ENCODE measurements at regions not wholly inside any gene's neighbourhood (a gene's known extent, or its start where the extent isn't known, plus 50 kb on each side); places are given as distances from the start of the nearest gene placed in this dataset.

- Histone ChIP-seq H3K9me3 (no peaks in the 10 kb centered on the region), H3K4me1 (no peaks in the 10 kb centered on the region), H3K36me3 (no peaks in the 10 kb centered on the region), H3K27me3 (no peaks in the 10 kb centered on the region), H3K27ac (no peak overlapping the region), H3K4me3 (no peak overlapping the region)
- no peak for TF ChIP-seq POLR2AphosphoS5 (IDR thresholded peaks at IDR 0.05)
- no peak for TF ChIP-seq EP300 (IDR thresholded peaks at IDR 0.05)
- TF ChIP-seq POLR2A (IDR thresholded peaks at IDR 0.05) = no peak
- TF ChIP-seq CTCF (IDR thresholded peaks at IDR 0.05) = no peak
- 90 to 94% methylated on average over 1 to 3 of the region's 3 CpGs for WGBS, 2 donors (ENCODE audit: low coverage in 1 of 2)
- no peak for ATAC-seq
These were observed 229.8 kb upstream of the ADAMTS5 start for GRCh38 chr21:27196651-27197050.

DNA sequence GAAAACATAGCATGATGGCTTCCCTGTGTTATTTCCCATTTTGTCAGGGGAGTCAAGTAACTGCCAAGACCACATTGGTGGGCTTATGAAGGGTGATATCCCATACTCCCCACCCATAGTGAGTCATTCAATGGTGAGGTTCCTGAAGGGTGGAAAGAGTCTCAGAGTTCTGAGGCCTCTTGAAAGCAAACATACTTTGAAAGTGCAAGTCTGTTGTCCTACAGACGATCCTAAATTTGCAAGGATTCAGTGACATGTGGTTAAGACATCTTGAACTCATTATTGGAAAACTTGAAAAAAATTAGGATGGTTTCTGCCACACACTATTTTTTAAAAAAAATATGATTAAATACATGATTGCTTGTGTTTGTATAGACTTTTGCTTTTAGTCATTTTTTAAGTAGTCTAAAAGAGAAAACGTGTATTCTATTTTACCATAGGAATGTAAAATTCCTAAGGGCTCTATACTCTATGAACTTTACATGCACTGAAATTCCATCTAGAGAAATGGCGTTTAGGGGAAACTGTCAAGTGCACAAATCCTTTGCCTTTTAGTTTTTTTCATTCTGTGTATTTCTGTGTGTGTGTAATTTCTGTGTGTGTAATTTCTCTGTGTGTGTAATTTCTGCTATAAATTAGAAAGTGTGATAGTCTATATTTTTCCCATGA lies 225.5 kb upstream of the ADAMTS5 start:
- H3K4me1 ChIP-seq = no peaks in the 10 kb centered on the region
- 75 to 81% methylated on average over 3 of the region's 3 CpGs for WGBS, 2 donors (ENCODE audit: low coverage in 1 of 2)
- no peak overlapping the region for H3K27ac ChIP-seq
- H3K9me3 ChIP-seq = no peaks in the 10 kb centered on the region
- ATAC-seq = no peak
- no peaks in the 10 kb centered on the region for H3K27me3 ChIP-seq
- TF ChIP-seq POLR2A (IDR thresholded peaks at IDR 0.05) = no peak
- TF ChIP-seq CTCF (IDR thresholded peaks at IDR 0.05) = no peak
- no peak for TF ChIP-seq POLR2AphosphoS5 (IDR thresholded peaks at IDR 0.05)
- no peak for TF ChIP-seq EP300 (IDR thresholded peaks at IDR 0.05)
- no peak overlapping the region for H3K4me3 ChIP-seq
- H3K36me3 ChIP-seq = no peaks in the 10 kb centered on the region

DNA sequence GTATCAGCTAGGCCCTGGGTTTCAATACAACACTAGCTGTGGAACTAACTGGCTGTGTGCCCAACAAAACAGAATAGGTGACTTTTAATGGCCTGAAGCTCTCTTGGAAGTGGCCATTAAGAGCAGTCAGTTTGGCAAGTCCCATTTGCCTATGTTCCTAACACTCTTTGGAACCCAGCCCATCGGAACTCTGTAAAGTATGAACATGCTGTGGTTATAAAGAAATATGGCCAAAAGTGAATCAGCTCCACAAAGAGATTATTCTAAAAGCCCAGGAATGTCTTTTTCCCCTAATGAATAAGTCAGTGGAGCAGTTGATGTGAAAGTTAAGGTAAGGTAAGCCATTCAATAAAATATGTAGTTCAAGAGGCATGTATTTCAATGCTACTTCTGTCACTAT lies 223.7 kb upstream of the ADAMTS5 start:
- H3K27ac ChIP-seq = no peak overlapping the region
- H3K4me3 ChIP-seq = no peak overlapping the region
- ATAC-seq = no peak
- H3K9me3 ChIP-seq = no peaks in the 10 kb centered on the region
- H3K4me1 ChIP-seq = no peaks in the 10 kb centered on the region
- WGBS, 2 donors (ENCODE audit: low coverage in 1 of 2) = 60 to 63% methylated on average over 1 of the region's 1 CpG
- no peak for TF ChIP-seq POLR2AphosphoS5 (IDR thresholded peaks at IDR 0.05)
- TF ChIP-seq POLR2A (IDR thresholded peaks at IDR 0.05) = no peak
- no peak for TF ChIP-seq EP300 (IDR thresholded peaks at IDR 0.05)
- no peak for TF ChIP-seq CTCF (IDR thresholded peaks at IDR 0.05)
- H3K27me3 ChIP-seq = no peaks in the 10 kb centered on the region
- no peaks in the 10 kb centered on the region for H3K36me3 ChIP-seq

- no peaks in the 10 kb centered on the region for H3K27me3 ChIP-seq
- no peak overlapping the region for H3K4me3 ChIP-seq
- no peaks in the 10 kb centered on the region for H3K9me3 ChIP-seq
- no peak for ATAC-seq
- no peak overlapping the region for H3K27ac ChIP-seq
- no peaks in the 10 kb centered on the region for H3K4me1 ChIP-seq
- WGBS, 2 donors (ENCODE audit: low coverage in 1 of 2) = 90 to 94% methylated on average over 4 to 5 of the region's 5 CpGs
- TF ChIP-seq POLR2AphosphoS5 (IDR thresholded peaks at IDR 0.05) = no peak
- no peak for TF ChIP-seq EP300 (IDR thresholded peaks at IDR 0.05)
- no peak for TF ChIP-seq CTCF (IDR thresholded peaks at IDR 0.05)
- no peaks in the 10 kb centered on the region for H3K36me3 ChIP-seq
These were observed 223.0 kb upstream of the ADAMTS5 start for GRCh38 chr21:27189870-27190269.

GRCh38 chr21:27173053-27173452 lies 206.2 kb upstream of the ADAMTS5 start:
- TF ChIP-seq EP300 (IDR thresholded peaks at IDR 0.05) (no peak), POLR2A (IDR thresholded peaks at IDR 0.05) (no peak), CTCF (IDR thresholded peaks at IDR 0.05) (no peak), POLR2AphosphoS5 (IDR thresholded peaks at IDR 0.05) (no peak)
- ATAC-seq = peak; percentile 48
- Histone ChIP-seq H3K4me1 (peaks cover 0 to 11% (median 0%) of the 10 kb centered on the region in 3 donors), H3K9me3 (no peaks in the 10 kb centered on the region), H3K36me3 (no peaks in the 10 kb centered on the region), H3K27ac (no peak overlapping the region), H3K4me3 (no peak overlapping the region), H3K27me3 (no peaks in the 10 kb centered on the region)
